ENCODE measurements at regions not wholly inside any gene's neighbourhood (a gene's known extent, or its start where the extent isn't known, plus 50 kb on each side); places are given as distances from the start of the nearest gene placed in this dataset.

DNA sequence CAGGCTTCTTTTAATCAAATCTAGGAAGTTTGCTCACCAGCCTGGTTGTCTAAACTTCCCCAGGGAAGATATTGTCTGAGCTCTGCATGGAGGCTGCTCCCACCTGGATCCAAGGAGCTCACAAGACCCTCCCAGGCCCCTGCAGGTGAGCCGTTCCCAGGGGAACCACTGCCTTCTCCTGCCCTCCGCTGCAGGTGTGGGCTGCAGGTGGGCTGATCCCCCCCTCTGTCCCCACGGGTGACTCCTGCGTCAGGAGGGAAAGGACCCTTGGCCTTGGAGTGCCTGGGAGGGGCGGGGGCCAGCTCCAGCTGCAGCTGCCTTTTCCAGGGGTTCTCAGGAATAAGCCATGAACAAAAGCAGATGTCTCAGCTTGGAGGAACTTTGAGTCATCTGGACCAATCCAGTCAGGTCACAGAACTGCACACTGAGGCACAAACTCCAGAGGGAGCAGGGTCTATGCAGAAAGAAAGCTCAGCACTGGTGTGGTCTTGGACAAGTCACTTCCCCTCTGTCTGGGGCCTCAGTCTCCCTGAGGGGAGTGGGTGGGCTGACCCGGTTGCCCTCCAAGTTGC lies 246.6 kb upstream of the RTL1 start:
- FAIRE-seq: no peak

DNA sequence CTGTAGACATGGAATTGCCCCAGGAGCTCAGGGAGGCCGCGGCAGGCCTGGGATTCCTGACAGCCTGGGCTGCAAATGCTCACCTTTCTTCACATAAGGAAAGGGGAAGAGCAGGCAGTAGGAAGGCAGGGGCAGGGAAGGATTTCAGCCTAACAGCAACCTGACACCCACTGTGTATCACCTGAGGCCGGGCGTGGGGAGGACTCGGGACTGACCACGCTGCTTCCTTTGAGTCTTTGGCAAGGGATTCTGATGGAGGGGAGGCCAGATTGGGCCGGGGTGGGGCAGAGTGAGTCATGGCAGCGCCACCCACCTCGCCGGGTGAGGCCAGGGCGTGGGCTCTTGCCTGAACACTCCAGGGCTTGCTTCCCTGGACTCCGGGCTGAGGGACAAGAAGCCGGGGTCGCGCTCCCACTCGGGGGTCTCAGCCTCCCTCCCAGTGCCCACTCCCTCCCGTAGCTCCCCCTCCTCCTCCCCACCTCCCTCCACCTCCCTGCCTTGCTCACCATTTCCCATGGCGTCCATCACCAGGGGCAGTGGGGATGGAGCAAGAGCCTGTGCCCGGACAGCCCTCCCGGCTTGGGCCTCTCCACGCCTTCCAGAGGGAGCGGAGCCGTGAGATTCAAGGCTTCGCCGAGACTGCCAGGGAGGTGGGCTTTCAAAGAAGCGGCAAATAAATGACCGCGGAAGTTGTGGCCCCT lies 247.9 kb upstream of the RTL1 start:
- no peak for FAIRE-seq

- FAIRE-seq: no peak
These were observed 248.4 kb upstream of the RTL1 start for GRCh38 chr14:101151927-101152305.

- FAIRE-seq: no peak
These were observed 249.3 kb upstream of the RTL1 start for GRCh38 chr14:101152855-101153254.

DNA sequence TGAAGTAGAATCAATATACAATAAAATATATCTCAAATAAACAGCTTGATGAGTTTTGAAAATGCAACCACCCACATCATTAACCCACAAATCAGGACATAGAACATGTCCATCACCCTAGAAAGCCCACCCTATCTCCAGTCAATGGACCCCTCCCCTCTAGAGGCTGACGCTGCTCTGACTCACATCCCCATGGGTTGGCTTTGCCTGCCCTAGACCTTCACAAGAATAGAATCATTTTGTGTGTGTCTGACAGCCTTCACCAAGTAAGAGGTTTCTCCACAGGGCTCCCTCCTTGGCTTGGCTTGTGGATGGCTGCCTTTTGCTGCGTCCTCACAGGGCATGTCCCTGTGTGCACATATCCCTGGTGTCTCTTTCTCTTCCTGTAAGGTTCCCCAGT lies 250.2 kb upstream of the RTL1 start:
- FAIRE-seq: no peak

GRCh38 chr14:101155575-101155974 lies 252.1 kb upstream of the RTL1 start:
- no peak for FAIRE-seq

GRCh38 chr14:101167428-101167827 lies 263.9 kb upstream of the RTL1 start:
- no peak for FAIRE-seq

- no peak for FAIRE-seq
These were observed 265.7 kb upstream of the RTL1 start for GRCh38 chr14:101169267-101169666.

DNA sequence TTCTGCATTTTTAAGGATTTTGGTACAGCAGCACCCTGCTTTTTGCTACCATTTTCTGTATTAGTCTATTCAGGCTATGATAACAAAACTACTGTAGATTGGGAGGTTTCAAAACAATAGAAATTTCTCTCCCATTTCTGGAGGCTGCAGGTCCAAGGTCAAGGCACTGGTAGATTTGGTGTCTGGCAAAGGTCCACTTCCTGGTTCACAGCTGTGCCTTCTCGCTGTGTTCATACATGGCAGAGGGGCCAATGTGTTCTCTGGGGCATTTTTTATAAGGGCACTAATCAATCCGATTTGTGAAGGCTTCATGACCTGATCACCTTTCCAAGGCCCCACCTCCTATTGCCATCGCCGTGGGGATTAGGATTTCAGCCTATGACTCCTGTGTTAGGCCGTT lies 268.1 kb upstream of the RTL1 start:
- no peak for FAIRE-seq

GRCh38 chr14:101173698-101174521 lies 270.4 kb upstream of the RTL1 start:
- no peak for FAIRE-seq

GRCh38 chr14:101174522-101174838 lies 271.0 kb upstream of the RTL1 start:
- FAIRE-seq: no peak

- FAIRE-seq: no peak
These were observed 271.6 kb upstream of the RTL1 start for GRCh38 chr14:101174980-101175606.

DNA sequence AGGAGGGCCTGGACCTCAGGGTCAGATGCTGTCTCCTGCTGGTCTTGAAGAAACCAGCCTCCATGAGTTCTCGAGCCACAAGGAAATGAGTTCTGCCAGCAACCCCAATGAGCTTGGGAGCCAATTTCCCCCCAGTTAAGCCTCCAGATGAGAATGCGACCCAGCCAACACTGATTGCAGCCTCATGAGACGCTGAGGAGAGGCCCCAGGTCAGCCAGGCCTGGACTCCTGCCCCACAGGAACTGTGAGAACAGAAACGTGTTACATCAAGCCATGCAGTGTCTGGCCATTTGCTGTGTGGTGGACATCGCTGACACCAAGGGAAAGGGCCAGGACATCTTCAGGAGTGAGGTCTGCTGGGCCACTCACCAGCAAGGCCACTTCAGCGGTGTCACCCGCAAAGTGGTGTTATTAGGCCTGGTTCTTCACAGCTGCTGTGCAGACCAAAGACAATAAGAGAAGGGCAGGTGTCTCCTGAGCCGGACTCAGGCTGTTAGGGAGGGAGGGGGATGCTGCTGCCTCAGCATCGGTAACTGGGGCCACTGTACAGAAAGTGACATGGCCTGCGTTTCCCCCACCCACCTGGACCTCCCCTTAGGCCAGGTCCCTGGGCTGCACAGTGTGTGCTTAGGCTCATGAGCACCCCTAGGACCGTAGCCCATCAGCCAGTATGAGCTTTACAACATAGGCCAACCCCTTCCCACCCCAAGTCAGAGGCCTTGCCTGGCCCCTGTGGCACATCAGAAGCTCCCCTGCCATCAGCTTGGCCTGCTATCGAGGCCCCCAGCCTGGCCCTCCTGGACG lies 272.4 kb upstream of the RTL1 start:
- FAIRE-seq: no peak

DNA sequence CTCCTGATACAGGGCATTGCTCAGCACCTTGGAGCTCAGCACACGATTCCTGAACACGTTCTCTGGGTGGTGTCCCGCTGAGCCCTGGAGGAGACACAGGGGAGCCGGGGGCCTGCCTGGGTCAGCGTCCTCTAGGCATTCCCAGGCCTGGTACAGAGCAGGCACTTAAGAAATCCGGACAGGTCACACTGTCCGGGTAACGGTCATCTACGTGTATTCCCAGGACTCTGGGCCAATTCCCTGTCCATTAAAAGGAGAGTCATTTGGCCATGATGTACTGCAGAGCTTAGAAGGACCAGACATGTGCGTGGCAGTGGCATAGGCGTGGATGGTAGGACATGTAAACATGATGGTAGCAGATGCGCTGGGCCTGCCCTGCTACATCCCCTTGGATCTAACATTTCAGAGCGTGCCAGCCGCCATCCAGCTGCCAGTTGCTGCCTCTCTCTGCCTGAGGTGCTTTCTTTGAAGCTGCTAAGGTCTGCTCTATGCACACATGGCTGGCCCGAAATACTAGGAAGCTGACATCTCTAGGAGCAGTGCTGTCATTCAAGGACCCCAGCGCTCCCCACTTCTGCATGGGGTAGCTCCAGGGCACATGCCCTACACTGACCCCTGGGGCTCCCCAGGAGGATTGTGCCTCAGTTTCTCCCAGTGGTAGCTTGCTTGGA lies 273.1 kb upstream of the RTL1 start:
- no peak for FAIRE-seq

GRCh38 chr14:101177301-101177971 lies 273.9 kb upstream of the RTL1 start:
- FAIRE-seq: no peak

GRCh38 chr14:101178184-101179072 lies 274.9 kb upstream of the RTL1 start:
- FAIRE-seq: no peak

DNA sequence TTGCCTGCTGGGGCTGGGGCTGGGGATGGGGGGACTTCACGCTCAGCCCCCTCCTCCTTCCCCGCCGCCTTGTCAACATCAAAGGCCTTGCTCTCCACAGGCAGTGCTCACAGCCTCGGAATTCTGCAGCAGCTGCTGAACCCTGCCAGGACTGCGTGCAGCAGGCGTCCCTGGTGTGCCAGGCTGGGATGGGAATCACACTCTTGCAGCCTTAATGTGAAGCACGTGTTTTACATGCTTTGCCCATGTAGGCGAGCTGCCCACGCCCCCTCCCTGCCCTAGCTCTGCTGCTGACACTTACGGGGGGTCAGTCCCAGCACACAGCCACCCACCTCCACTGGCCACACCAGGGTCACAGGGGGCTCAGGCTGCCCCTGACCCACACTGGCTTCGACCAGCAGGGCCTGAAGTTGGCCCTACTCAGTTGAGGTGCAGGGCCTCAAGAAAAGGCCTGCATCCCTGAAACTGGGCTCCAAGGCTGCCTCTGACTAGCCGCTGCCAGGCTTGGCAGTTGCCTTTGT lies 276.2 kb upstream of the RTL1 start:
- no peak for FAIRE-seq

GRCh38 chr14:101181446-101182313 lies 278.2 kb upstream of the RTL1 start:
- no peak for FAIRE-seq

DNA sequence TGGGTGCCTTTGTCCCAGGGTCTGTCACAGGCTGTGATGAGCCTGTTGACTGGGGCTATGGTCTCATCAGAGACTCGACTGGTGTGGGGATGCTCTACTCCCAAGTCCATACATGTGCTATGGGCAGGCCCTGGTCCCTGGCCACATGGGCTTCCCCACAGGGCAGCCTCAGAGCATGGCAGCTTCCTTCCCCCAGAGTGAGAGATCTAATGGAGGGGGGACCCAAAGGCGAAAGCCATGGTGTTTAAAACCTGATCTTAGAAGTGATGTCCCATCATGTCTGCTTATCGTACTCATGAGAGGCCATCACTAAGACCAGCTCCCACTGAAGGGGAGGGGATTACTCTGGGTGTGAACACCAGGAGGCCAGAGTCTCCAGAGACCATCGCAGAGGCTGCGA lies 279.0 kb upstream of the RTL1 start:
- no peak for FAIRE-seq
